ENCODE measurements at regions not wholly inside any gene's neighbourhood (a gene's known extent, or its start where the extent isn't known, plus 50 kb on each side); places are given as distances from the start of the nearest gene placed in this dataset.

GRCh38 chr5:109250533-109251329 is 159.0 kb downstream of the PJA2 start:
- no peak overlapping the region for H3K27ac ChIP-seq
- no peaks in the 10 kb centered on the region for H3K36me3 ChIP-seq
- H3K27me3 ChIP-seq = no peaks in the 10 kb centered on the region
- no peak overlapping the region for H3K9ac ChIP-seq
- no peak for TF ChIP-seq Cebpa-rat (IDR thresholded peaks at IDR 0.05)
- H3K4me1 ChIP-seq = peaks cover 9% of the 10 kb centered on the region
- H3K4me3 ChIP-seq = no peak overlapping the region
- H4K20me1 ChIP-seq = no peaks in the 10 kb centered on the region
- H3K4me2 ChIP-seq = no peak overlapping the region
- peaks cover 15% of the 10 kb centered on the region for H3K9me3 ChIP-seq

- no peaks in the 10 kb centered on the region for H3K27me3 ChIP-seq
- H3K9ac ChIP-seq = no peak overlapping the region
- H3K27ac ChIP-seq = no peak overlapping the region
- peaks cover 9% of the 10 kb centered on the region for H3K4me1 ChIP-seq
- H4K20me1 ChIP-seq = no peaks in the 10 kb centered on the region
- no peak overlapping the region for H3K4me3 ChIP-seq
- TF ChIP-seq Cebpa-rat (IDR thresholded peaks at IDR 0.05) = no peak
- no peak overlapping the region for H3K4me2 ChIP-seq
- H3K9me3 ChIP-seq = peaks cover 21% of the 10 kb centered on the region
- H3K36me3 ChIP-seq = no peaks in the 10 kb centered on the region
These were observed 159.7 kb downstream of the PJA2 start for GRCh38 chr5:109250080-109250479.

- TF ChIP-seq Cebpa-rat (IDR thresholded peaks at IDR 0.05) = no peak
- no peak overlapping the region for H3K27ac ChIP-seq
These were observed 160.6 kb downstream of the PJA2 start for GRCh38 chr5:109249126-109249525.

GRCh38 chr5:109247986-109248385 is 161.8 kb downstream of the PJA2 start:
- H3K27me3 ChIP-seq = no peaks in the 10 kb centered on the region
- H3K36me3 ChIP-seq = no peaks in the 10 kb centered on the region
- H3K4me3 ChIP-seq = no peak overlapping the region
- no peak overlapping the region for H3K27ac ChIP-seq
- peak overlapping the region; percentile 30 for H3K4me2 ChIP-seq
- H4K20me1 ChIP-seq = no peaks in the 10 kb centered on the region
- H3K9ac ChIP-seq = no peak overlapping the region
- H3K9me3 ChIP-seq = peaks cover 21% of the 10 kb centered on the region
- H3K4me1 ChIP-seq = peaks cover 9% of the 10 kb centered on the region
- no peak for TF ChIP-seq Cebpa-rat (IDR thresholded peaks at IDR 0.05)

More at GRCh38 chr5:109249126-109249525, 160.6 kb downstream of the PJA2 start:
- Histone ChIP-seq H3K9me3 (peaks cover 21% of the 10 kb centered on the region), H3K4me3 (no peak overlapping the region), H3K27me3 (no peaks in the 10 kb centered on the region), H3K36me3 (no peaks in the 10 kb centered on the region), H3K9ac (no peak overlapping the region), H3K4me2 (no peak overlapping the region), H4K20me1 (no peaks in the 10 kb centered on the region), H3K4me1 (peaks cover 9% of the 10 kb centered on the region)

- no peak overlapping the region for H3K4me2 ChIP-seq
- TF ChIP-seq Cebpa-rat (IDR thresholded peaks at IDR 0.05) = no peak
These were observed 162.8 kb downstream of the PJA2 start for GRCh38 chr5:109246841-109247592.

More at GRCh38 chr5:109246841-109247592, 162.8 kb downstream of the PJA2 start:
- Histone ChIP-seq H3K4me1 (peaks cover 9% of the 10 kb centered on the region), H3K4me3 (no peak overlapping the region), H3K9ac (no peak overlapping the region), H3K36me3 (no peaks in the 10 kb centered on the region), H3K9me3 (peaks cover 21% of the 10 kb centered on the region), H3K27me3 (no peaks in the 10 kb centered on the region), H3K27ac (no peak overlapping the region), H4K20me1 (no peaks in the 10 kb centered on the region)
